GM18508 (cell line): ENCODE measurements at regions not wholly inside any gene's neighbourhood (a gene's known extent, or its start where the extent isn't known, plus 50 kb on each side); places are given as distances from the start of the nearest gene placed in this dataset.
"Not testable (repeated sequence)": the region's sequence is repeated elsewhere in the genome, so short reads cannot be mapped to it uniquely, and the experiment has no call there.

Experiments used
- ATAC-seq: cut with Tn5 transposase; IDR thresholded peaks from one replicate; pipeline ENCODE4 v1.9.1; 2021; ENCODE audit warnings: moderate number of reproducible peaks; ENCODE audit not compliant: insufficient read depth, unreplicated experiment

- no peak for ATAC-seq
Measured at GRCh38 chr9:87386490-87387025, 111.1 kb upstream of the DAPK1 start.

- no peak for ATAC-seq
Measured at GRCh38 chr9:87387351-87388011, 110.2 kb upstream of the DAPK1 start.

DNA sequence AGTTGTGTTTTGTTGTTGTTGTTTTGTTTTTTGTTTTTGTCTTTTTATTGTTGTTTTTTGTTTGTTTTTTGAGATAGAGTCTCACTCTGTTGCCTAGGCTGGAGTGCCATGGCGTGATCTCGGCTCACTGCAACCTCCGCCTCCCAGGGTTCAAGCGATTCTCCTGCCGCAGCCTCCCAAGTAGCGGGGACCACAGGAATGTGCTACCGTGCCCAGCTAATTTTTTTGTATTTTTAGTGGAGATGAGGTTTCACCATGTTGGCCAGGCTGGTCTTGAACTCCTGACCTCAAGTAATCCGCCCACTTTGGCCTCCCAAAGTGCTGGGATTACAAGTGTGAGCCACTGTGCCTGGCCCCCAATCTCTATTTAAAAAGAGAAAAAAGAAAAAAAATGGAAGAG lies 109.0 kb upstream of the DAPK1 start:
- ATAC-seq: not testable (repeated sequence)

GRCh38 chr9:87389936-87390335 lies 107.7 kb upstream of the DAPK1 start:
- no peak for ATAC-seq

DNA sequence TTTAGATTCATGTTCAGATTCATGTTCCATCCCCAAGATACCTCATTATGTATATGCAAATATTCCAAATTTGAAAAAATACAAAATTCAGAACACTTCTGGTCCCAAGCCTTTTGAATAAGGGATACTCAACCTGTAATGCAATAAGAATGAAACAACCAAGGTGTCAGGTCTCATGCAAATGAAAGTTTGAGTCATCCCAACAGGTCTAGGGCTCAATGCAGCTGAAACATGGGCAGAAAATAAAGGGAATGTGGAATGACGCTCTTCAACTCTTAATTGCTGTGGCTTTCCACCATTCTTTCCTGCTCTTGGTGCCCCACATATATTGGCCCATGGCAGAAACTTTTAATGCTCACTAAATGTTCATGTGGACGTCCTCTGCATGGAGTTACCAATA lies 107.3 kb upstream of the DAPK1 start:
- no peak for ATAC-seq

DNA sequence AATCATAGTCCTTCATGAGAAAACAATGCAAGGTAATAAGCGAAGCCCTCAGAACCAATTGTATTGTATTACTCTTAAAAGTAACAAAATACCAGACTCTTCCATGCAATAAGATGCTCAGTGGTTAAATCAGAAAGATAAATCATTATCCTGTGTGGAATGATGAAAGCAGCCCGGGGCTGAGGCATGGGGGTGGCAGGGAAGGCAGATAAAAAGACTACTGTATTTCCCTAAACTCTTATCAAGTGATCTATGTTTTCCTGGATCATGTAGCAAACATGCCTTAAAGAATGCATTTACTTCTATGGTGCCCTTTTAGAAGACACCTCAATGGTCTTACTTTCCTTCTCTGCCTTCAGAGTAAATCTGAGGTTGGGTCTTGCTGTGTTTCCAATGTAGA lies 105.6 kb upstream of the DAPK1 start:
- ATAC-seq: no peak

DNA sequence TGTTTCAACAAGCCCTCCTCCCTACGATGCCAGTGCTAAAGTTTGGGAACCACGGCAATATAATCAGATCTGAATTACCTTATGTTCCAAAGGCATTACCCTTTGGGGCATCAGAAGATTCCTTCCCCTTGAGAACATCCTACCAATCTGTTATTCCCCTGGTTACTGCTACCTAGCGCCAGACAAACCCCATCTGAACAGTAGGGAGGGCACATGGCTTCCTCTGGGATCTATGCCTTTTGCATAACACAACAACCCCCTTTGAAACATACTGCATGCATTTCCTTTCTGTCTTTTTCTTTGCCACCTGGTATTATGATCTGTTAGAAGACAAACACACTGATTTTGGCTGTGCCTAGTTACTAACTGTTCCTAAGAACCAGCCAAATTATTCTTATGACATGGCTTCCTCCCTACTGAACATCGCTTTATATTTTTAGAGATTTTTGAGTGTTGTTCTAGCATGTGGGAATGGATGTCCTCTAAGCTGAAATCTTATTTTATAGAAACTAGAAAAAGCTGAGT lies 103.9 kb upstream of the DAPK1 start:
- ATAC-seq: no peak

DNA sequence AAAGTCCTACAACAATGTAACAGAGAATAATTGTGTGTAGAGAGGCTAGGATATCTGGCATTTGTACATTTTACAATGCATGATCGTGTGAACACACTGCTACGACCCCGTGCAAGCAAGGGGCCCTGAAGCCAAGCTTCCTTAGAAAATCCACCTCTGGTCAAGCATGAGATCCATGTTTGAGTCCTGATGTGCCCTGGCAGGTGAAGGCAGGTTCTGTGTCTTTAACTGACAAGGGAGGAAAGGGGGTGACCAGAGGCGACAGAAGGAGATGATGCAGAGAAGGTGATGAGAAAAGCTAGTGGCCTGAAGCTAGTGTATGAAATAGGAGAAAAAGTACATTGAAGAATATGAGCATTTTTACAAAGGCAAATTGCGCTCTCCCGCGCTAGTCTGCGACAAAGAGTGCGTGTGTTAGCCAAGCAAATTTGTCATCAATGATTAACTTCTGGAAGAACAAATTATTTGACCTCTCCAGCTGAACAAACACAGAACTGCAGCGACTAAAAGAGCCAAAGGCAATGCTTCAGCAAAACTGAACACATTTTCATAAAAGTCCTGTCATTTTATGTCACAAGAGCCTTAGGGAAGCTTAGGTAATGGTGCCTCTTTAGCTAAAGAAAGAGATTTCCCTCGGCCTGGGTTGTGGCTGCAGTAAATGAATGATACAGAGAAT lies 101.7 kb upstream of the DAPK1 start:
- ATAC-seq: no peak

GRCh38 chr9:87401681-87402080 lies 96.0 kb upstream of the DAPK1 start:
- ATAC-seq: no peak

- ATAC-seq: no peak
Measured at GRCh38 chr9:87402537-87402936, 95.1 kb upstream of the DAPK1 start.

DNA sequence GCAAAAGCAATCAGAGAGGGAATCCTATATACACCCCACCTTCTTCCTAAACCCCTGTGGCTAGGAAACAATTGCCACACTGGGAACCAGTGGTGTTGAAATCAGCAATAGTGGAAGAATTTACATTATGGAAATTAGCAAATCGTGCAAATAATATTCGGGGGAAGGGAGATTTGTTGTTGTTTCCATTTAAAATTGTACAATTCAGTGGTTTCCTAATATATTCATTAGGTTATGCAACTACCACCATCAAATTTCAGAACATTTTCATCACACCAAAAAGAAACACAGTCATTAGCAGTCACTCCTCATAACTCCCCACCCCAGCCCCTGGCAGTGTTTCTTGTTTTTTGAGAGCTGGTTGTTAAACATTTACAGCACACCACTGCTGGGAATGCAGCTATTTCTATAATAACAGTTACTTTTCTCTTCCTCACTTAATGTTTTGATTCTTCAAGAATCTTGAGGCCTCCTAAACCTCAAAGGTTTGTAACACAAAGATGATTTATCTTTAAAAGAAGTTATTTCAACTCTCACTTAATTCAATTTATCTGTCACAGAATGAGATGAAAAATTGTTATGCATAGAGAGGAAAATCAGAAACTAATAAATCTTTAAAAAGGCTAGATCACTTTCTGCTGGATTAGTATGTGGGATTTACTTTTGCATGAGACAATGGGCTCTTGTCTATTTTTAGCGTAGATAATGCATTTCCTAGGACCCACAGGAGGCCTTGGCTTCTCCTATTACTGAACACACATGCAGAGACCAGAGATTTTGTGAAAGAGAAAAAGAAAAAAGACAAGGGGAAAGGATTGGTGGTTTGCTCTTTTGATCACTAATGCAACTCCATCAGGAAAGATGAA lies 91.8 kb upstream of the DAPK1 start:
- no peak for ATAC-seq

GRCh38 chr9:87406543-87407166 lies 91.0 kb upstream of the DAPK1 start:
- no peak for ATAC-seq

- not testable (repeated sequence) for ATAC-seq
Measured at GRCh38 chr9:87410047-87411005, 87.3 kb upstream of the DAPK1 start.

GRCh38 chr9:87420884-87421283 lies 76.8 kb upstream of the DAPK1 start:
- ATAC-seq: no peak

DNA sequence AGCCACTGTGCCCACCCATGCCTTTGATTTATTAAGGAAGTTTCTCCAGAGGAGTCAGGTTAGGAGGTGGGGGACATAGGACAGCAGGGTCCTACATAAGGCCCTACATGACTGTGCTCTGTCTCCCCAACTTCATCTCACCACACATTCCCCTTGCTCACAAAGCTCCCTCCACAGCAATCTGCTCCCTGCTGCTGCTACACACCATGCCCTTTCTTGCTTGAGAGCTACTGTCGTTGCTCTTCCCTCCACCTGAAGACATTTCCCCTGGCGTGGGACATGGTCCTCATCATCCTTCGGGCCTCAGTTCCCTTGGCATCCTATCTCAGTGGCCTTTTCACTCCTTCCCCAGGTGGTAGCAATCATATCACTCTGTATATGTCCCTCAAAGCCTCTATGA lies 75.9 kb upstream of the DAPK1 start:
- no peak for ATAC-seq

GRCh38 chr9:87422999-87423398 lies 74.7 kb upstream of the DAPK1 start:
- ATAC-seq: no peak

GRCh38 chr9:87423885-87424284 lies 73.8 kb upstream of the DAPK1 start:
- ATAC-seq: not testable (repeated sequence)

DNA sequence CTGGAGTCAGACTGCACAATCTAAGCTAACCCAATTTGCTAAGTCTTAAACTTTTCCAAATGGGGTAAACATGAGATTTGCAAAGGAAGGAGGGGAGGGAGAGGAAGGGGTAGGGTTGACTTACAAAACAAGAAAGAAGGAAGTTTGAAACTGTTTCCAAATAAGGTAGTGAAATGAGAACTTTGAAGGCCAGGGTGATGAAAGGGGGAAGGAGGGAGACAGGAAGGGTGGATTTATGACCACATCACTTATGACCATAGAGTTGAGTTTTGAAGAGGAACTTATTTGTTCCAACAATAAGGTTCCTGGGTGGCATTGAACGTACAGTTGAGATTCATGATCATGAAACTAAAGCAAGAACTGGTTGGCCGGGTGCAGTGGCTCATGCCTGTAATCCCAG lies 72.5 kb upstream of the DAPK1 start:
- ATAC-seq: no peak

GRCh38 chr9:87427851-87428506 lies 69.7 kb upstream of the DAPK1 start:
- ATAC-seq: no peak
